Activated CD8-positive, alpha-beta T cell treated with anti-CD3 and anti-CD28 coated beads, Interleukin-2, amount 10 ng/mL, durations not matched to agents 7 days and 5 days (primary cell): ENCODE measurements at regions not wholly inside any gene's neighbourhood (a gene's known extent, or its start where the extent isn't known, plus 50 kb on each side); places are given as distances from the start of the nearest gene placed in this dataset.
"Not testable (repeated sequence)": the region's sequence is repeated elsewhere in the genome, so short reads cannot be mapped to it uniquely, and the experiment has no call there.

ENCODE experiments used
- ATAC-seq: fragments of 150-1000 bp; cut with Tn5 transposase; one replicate; pipeline ENCODE4 v1.10.0; 2021; ENCODE audit warnings: moderate library complexity
- CTCF ChIA-PET: fragments of 350-600 bp; sonication (Branson Sonifier 250); formaldehyde crosslinking; loops from one replicate; lab custom pipeline; 2021; ENCODE audit warnings: antibody characterized with exemption; lab: Charles Lee
- POLR2A ChIA-PET: fragments of 350-600 bp; sonication (Branson Sonifier 250); formaldehyde crosslinking; loops from one replicate; lab custom pipeline; 2021; ENCODE audit warnings: antibody characterized with exemption; lab: Charles Lee
- DNase-seq: peaks from one replicate; pipeline ENCODE4 v3.0.0-alpha.2; 2020
- H3K27ac Mint-ChIP-seq: one replicate; pipeline ENCODE4 v1.8.0; 2021; ENCODE audit warnings: mild to moderate bottlenecking, mixed read lengths
- H3K27me3 Mint-ChIP-seq: one replicate; pipeline ENCODE4 v1.8.0; 2021; ENCODE audit warnings: low read depth, mixed read lengths
- H3K36me3 Mint-ChIP-seq: one replicate; pipeline ENCODE4 v1.8.0; 2021; ENCODE audit warnings: low read depth, mixed read lengths
- H3K4me1 Mint-ChIP-seq: one replicate; pipeline ENCODE4 v1.8.0; 2021; ENCODE audit warnings: low read depth, mixed read lengths
- H3K4me3 Mint-ChIP-seq: one replicate; pipeline ENCODE4 v1.8.0; 2021; ENCODE audit warnings: mild to moderate bottlenecking, mixed read lengths
- H3K9me3 Mint-ChIP-seq: one replicate; pipeline ENCODE4 v1.8.0; 2022; ENCODE audit warnings: mixed read lengths; ENCODE audit not compliant: insufficient read depth

GRCh38 chr3:87958289-87958688 lies 100.5 kb downstream of the CGGBP1 start:
- ChIA-PET POLR2A (no interaction called here), CTCF (no interaction called here)
- Mint-ChIP-seq H3K36me3 (no peaks in the 10 kb centered on the region), H3K4me3 (no peak overlapping the region), H3K27ac (no peak overlapping the region), H3K9me3 (no peaks in the 10 kb centered on the region), H3K4me1 (no peaks in the 10 kb centered on the region), H3K27me3 (peaks cover 10% of the 10 kb centered on the region)
- DNase-seq (no peak), ATAC-seq (no peak)

GRCh38 chr3:87957575-87957974 lies 101.2 kb downstream of the CGGBP1 start:
- no peaks in the 10 kb centered on the region for H3K9me3 Mint-ChIP-seq
- ChIA-PET POLR2A (no interaction called here), CTCF (no interaction called here)
- DNase-seq: no peak
- no peaks in the 10 kb centered on the region for H3K36me3 Mint-ChIP-seq
- H3K4me1 Mint-ChIP-seq: no peaks in the 10 kb centered on the region
- peaks cover 8% of the 10 kb centered on the region for H3K27me3 Mint-ChIP-seq
- H3K4me3 Mint-ChIP-seq: no peak overlapping the region
- ATAC-seq: no peak
- H3K27ac Mint-ChIP-seq: no peak overlapping the region

DNA sequence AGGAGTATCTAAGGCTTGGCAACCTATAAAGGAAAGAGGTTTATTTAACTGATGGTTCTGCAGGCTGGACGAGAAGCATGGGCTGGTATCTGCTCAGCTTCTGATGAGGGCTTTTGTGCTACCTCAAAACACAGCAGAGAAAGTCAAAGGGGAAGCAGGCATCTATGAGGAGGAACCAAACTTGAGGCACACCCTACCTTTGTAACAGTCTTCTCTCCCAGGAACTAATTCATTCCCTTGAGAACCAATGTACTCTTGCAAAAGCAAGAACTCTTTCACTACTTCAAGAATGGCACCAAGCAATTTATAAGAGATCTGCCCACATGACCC lies 109.0 kb downstream of the CGGBP1 start:
- Mint-ChIP-seq H3K27ac (no peak overlapping the region), H3K4me3 (no peak overlapping the region), H3K36me3 (no peaks in the 10 kb centered on the region), H3K27me3 (no peaks in the 10 kb centered on the region), H3K4me1 (no peaks in the 10 kb centered on the region), H3K9me3 (no peaks in the 10 kb centered on the region)
- DNase-seq (no peak), ATAC-seq (no peak)
- CTCF ChIA-PET: no interaction called here
- POLR2A ChIA-PET: no interaction called here

- DNase-seq (no peak), ATAC-seq (no peak)
- no peak overlapping the region for H3K27ac Mint-ChIP-seq
- no peaks in the 10 kb centered on the region for H3K9me3 Mint-ChIP-seq
- H3K4me1 Mint-ChIP-seq: no peaks in the 10 kb centered on the region
- H3K27me3 Mint-ChIP-seq: no peaks in the 10 kb centered on the region
- POLR2A ChIA-PET: no interaction called here
- CTCF ChIA-PET: no interaction called here
- H3K36me3 Mint-ChIP-seq: no peaks in the 10 kb centered on the region
- no peak overlapping the region for H3K4me3 Mint-ChIP-seq
These were observed 109.5 kb downstream of the CGGBP1 start for GRCh38 chr3:87949189-87949878.

DNA sequence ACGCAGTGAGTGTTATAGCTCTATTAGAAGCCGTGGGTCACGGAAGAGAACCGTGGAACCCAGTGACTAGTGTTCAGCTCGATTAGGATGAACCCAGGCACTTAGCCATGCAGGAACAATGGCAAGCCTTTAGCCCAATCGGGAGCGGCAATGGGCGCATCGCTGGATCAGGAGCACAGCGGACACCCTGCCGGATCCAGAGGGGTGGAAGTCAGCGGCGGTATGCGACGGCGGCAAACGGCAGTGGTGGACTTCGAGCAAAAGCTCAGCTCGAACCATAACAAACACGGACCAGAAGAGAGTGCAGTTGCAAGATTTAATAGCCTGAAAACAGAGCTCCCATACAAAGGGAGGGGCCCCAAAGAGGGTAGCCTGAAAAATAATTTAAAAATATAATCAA lies 112.8 kb downstream of the CGGBP1 start:
- H3K27me3 Mint-ChIP-seq, H3K4me1 Mint-ChIP-seq: not testable (repeated sequence)

GRCh38 chr3:87942256-87942655 lies 116.5 kb downstream of the CGGBP1 start:
- H3K27me3 Mint-ChIP-seq, DNase-seq, H3K9me3 Mint-ChIP-seq, ATAC-seq, H3K36me3 Mint-ChIP-seq, CTCF ChIA-PET, H3K4me1 Mint-ChIP-seq, POLR2A ChIA-PET, H3K4me3 Mint-ChIP-seq, H3K27ac Mint-ChIP-seq: not testable (repeated sequence)

More for the DNA sequence above, 112.8 kb downstream of the CGGBP1 start:
- DNase-seq, POLR2A ChIA-PET, H3K27ac Mint-ChIP-seq, H3K9me3 Mint-ChIP-seq, ATAC-seq, H3K36me3 Mint-ChIP-seq, CTCF ChIA-PET, H3K4me3 Mint-ChIP-seq: not testable (repeated sequence)

DNA sequence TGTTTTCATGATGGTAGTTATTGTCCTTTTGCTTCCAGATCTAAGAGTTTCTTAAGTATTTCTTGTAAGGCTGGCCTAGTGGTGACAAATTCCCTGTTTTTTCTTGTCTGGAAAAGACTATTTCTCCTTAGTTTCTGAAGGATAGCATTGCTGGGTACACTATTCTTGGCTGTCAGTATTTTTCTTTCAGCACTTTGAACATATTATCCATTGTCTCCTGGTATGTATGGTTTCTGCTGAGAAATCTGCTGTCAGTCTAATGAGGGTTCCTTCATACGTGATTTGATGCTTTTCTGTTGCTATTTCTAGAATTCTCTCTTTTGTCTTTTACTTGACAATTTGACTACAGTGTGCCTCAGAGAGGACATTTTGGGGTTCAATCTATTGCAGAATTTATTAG lies 134.3 kb downstream of the CGGBP1 start:
- ChIA-PET POLR2A (no interaction called here), CTCF (no interaction called here)
- no peak for ATAC-seq
- Mint-ChIP-seq H3K4me3 (no peak overlapping the region), H3K27ac (no peak overlapping the region), H3K4me1 (no peaks in the 10 kb centered on the region), H3K27me3 (no peaks in the 10 kb centered on the region), H3K9me3 (peaks cover 14% of the 10 kb centered on the region), H3K36me3 (no peaks in the 10 kb centered on the region)
- no peak for DNase-seq

GRCh38 chr3:87920549-87920948 lies 138.3 kb downstream of the CGGBP1 start:
- Mint-ChIP-seq H3K27ac (no peak overlapping the region), H3K4me3 (no peak overlapping the region), H3K4me1 (no peaks in the 10 kb centered on the region), H3K27me3 (peaks cover 6% of the 10 kb centered on the region), H3K9me3 (peaks cover 13% of the 10 kb centered on the region), H3K36me3 (no peaks in the 10 kb centered on the region)
- ChIA-PET POLR2A (no interaction called here), CTCF (no interaction called here)
- DNase-seq (no peak), ATAC-seq (no peak)

DNA sequence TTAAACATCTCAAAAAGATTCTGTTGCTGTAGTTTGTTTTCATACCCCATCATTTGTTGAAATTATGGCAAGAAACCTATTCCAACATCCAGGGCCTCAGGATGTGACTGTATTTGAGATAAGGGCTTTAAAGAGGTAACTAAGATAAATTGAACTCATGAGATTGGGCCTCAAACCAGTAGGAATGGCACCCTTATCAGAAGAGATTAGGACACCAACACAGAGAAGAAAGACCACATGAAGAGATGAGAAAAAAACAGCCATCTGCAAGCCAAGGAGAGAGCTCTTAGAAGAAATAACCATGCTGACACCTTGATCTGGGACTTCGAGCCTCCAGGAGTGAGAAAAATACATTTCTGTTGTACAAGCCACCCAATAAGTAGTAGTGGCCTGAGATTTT lies 157.7 kb downstream of the CGGBP1 start:
- Mint-ChIP-seq H3K9me3 (no peaks in the 10 kb centered on the region), H3K27me3 (peaks cover 8% of the 10 kb centered on the region), H3K36me3 (no peaks in the 10 kb centered on the region), H3K27ac (no peak overlapping the region), H3K4me1 (no peaks in the 10 kb centered on the region), H3K4me3 (no peak overlapping the region)
- ChIA-PET POLR2A (no interaction called here), CTCF (no interaction called here)
- ATAC-seq (no peak), DNase-seq (no peak)

- ATAC-seq (no peak), DNase-seq (no peak)
- POLR2A ChIA-PET: no interaction called here
- no peaks in the 10 kb centered on the region for H3K4me1 Mint-ChIP-seq
- H3K27ac Mint-ChIP-seq: no peak overlapping the region
- H3K4me3 Mint-ChIP-seq: no peak overlapping the region
- no peaks in the 10 kb centered on the region for H3K36me3 Mint-ChIP-seq
- peaks cover 8% of the 10 kb centered on the region for H3K27me3 Mint-ChIP-seq
- H3K9me3 Mint-ChIP-seq: no peaks in the 10 kb centered on the region
- CTCF ChIA-PET: no interaction called here
These were observed 158.7 kb downstream of the CGGBP1 start for GRCh38 chr3:87900061-87900460.

DNA sequence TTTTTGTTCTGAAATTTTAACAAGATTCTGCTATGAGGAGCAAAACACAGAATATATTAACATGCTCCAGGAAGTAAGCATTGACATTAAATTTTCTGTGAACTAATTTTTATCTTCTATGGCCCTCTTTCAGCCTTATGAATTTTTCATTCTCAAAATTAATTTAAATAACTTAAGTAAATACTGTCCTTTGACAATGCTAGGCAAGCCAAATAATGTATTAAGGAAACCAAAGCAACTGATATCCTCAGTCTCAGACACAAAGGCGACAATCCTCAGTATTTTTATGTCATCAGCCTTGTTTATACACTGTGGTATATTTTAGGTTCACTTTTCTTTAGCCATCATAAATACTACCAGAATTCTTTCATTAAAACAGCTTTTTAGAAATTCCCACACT lies 159.8 kb downstream of the CGGBP1 start:
- ATAC-seq (no peak), DNase-seq (no peak)
- Mint-ChIP-seq H3K4me3 (no peak overlapping the region), H3K27ac (no peak overlapping the region), H3K27me3 (peaks cover 8% of the 10 kb centered on the region), H3K9me3 (no peaks in the 10 kb centered on the region), H3K36me3 (no peaks in the 10 kb centered on the region), H3K4me1 (no peaks in the 10 kb centered on the region)
- POLR2A ChIA-PET: no interaction called here
- CTCF ChIA-PET: no interaction called here

DNA sequence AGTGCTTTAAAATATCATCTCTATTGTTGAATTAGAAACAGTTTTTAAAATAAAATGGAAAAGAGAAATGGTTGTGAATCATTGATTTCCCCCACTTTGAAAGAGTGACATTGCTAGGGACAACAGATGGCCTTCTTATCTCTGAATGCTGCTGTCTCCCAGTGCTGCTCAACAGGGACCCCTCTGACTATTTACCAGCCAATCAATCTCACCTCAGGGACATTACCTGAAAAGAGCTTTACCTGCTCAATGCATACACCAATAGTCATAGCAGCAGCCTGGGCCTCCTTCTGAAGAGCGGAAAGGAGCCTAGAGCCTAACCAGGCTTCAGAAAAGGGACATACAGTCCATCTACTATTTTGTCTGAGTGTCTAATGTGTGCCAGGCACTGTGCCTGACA lies 162.8 kb downstream of the CGGBP1 start:
- Mint-ChIP-seq H3K27me3 (peaks cover 8% of the 10 kb centered on the region), H3K36me3 (no peaks in the 10 kb centered on the region), H3K27ac (no peak overlapping the region), H3K4me3 (no peak overlapping the region), H3K9me3 (no peaks in the 10 kb centered on the region), H3K4me1 (no peaks in the 10 kb centered on the region)
- ChIA-PET CTCF (no interaction called here), POLR2A (no interaction called here)
- no peak for DNase-seq
- no peak for ATAC-seq

- CTCF ChIA-PET: no interaction called here
- H3K27ac Mint-ChIP-seq: no peak overlapping the region
- H3K4me3 Mint-ChIP-seq: no peak overlapping the region
These were observed 185.7 kb downstream of the CGGBP1 start for GRCh38 chr3:87873136-87873535.

More at GRCh38 chr3:87873136-87873535, 185.7 kb downstream of the CGGBP1 start:
- ATAC-seq (no peak), DNase-seq (no peak)
- Mint-ChIP-seq H3K9me3 (peaks cover 9% of the 10 kb centered on the region), H3K4me1 (no peaks in the 10 kb centered on the region), H3K27me3 (no peaks in the 10 kb centered on the region), H3K36me3 (no peaks in the 10 kb centered on the region)
- POLR2A ChIA-PET: no interaction called here
